AG09309 (cell line): ENCODE measurements at regions not wholly inside any gene's neighbourhood (a gene's known extent, or its start where the extent isn't known, plus 50 kb on each side); places are given as distances from the start of the nearest gene placed in this dataset.
"Not testable (repeated sequence)": the region's sequence is repeated elsewhere in the genome, so short reads cannot be mapped to it uniquely, and the experiment has no call there.

Experiments used
- DNase-seq: peaks from one replicate; pipeline ENCODE4 v3.0.0-alpha.2; 2010; ENCODE audit warnings: low read depth
- H3K4me3 ChIP-seq: 2 replicates; pipeline ENCODE4 v1.5.1; 2011; ENCODE audit warnings: mild to moderate bottlenecking, low read depth, low read length, moderate library complexity; ENCODE audit not compliant: control insufficient read depth
- TF ChIP-seq, protein P1 (sequence below): IDR thresholded peaks from 2 replicates; pipeline ENCODE4 v1.5.1; 2011; ENCODE audit warnings: mild to moderate bottlenecking, low read depth, low read length, inconsistent platforms; ENCODE audit not compliant: insufficient read depth, control insufficient read depth; ENCODE audit errors: missing control alignments

DNA sequence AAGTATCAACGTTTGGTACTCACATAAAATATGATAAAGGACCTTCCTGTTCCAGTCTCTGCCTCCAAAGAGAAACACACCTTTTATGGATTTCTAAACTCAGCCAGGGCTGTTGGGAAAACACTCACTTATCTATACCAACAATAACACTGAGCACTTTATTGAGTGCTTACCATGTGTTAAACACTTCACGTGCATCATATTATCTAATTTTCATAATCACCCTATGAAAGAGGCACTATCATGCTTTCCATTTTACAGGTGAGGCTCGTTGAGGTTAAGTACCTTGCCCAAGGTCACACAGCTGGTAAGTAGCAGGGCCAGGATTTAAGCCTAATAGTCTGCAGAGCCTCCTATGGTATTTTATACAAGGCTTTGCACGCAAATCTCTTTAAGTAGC lies 251.5 kb upstream of the SOX9 start:
- DNase-seq = no peak
- no peak overlapping the region for H3K4me3 ChIP-seq
- TF ChIP-seq, protein P1, sequence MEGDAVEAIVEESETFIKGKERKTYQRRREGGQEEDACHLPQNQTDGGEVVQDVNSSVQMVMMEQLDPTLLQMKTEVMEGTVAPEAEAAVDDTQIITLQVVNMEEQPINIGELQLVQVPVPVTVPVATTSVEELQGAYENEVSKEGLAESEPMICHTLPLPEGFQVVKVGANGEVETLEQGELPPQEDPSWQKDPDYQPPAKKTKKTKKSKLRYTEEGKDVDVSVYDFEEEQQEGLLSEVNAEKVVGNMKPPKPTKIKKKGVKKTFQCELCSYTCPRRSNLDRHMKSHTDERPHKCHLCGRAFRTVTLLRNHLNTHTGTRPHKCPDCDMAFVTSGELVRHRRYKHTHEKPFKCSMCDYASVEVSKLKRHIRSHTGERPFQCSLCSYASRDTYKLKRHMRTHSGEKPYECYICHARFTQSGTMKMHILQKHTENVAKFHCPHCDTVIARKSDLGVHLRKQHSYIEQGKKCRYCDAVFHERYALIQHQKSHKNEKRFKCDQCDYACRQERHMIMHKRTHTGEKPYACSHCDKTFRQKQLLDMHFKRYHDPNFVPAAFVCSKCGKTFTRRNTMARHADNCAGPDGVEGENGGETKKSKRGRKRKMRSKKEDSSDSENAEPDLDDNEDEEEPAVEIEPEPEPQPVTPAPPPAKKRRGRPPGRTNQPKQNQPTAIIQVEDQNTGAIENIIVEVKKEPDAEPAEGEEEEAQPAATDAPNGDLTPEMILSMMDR = no peak

DNA sequence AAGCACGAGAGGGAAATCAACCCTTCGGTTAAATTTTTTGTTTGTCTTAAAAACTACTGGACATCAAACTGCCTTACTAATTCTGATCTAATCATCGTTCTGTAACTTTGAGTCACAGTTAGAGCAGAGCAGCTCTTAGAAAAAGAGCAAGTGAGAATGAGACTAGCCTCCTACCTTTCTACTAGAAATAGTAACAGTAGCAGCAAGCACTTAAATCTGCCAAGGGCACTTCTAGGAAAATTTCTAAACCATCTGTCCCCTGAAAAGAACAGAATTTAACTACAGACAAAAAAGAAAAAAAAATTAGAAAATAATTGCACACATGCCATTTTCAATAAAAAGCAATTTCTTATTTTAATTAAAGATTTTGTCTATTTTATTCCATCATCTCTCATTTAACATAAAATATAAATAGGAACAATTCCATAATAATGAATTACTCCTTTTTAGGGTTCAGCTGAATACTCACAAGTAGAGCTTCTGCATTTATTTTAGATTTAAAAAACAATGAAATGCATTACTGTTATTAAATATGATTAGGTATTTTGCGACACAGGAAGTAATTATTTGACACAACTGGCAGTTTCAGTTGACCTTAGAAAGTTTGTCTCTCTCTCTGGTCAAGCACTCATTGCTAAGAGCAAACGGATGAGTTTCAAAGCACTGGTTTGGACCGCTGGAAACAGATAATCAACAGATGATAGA lies 250.8 kb upstream of the SOX9 start:
- TF ChIP-seq, protein P1 = no peak
- no peak for DNase-seq
- no peak overlapping the region for H3K4me3 ChIP-seq

- no peak overlapping the region for H3K4me3 ChIP-seq
- DNase-seq = no peak
- TF ChIP-seq, protein P1 = no peak
Observed at GRCh38 chr17:71870546-71870862, 250.3 kb upstream of the SOX9 start.

GRCh38 chr17:71872843-71873485 lies 247.9 kb upstream of the SOX9 start:
- no peak overlapping the region for H3K4me3 ChIP-seq
- DNase-seq = no peak
- TF ChIP-seq, protein P1 = no peak

DNA sequence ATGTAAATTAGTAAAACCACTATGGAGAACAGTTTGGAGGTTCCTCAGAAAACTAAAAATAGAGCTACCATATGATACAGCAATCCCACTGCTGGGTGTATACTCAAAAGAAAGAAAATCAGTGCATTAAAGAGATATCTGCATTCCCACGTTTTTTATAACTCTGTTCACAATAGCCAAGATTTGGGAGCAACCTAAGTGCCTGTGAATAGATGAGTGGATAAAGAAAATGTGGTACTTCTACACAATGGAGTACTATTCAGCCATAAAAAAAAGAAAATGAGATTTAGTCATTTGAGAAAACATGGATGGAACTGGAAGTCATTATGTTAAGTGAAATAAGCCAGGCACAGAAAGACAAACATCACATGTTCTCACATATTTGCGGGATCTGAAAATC lies 246.0 kb upstream of the SOX9 start:
- not testable (repeated sequence) for DNase-seq, H3K4me3 ChIP-seq

- H3K4me3 ChIP-seq = no peak overlapping the region
- no peak for DNase-seq
- TF ChIP-seq, protein P1 = no peak
Observed at GRCh38 chr17:71878271-71878670, 242.5 kb upstream of the SOX9 start.

GRCh38 chr17:71878998-71879397 lies 241.8 kb upstream of the SOX9 start:
- TF ChIP-seq, protein P1 = no peak
- no peak overlapping the region for H3K4me3 ChIP-seq
- DNase-seq = no peak
